ENCODE measurements at regions not wholly inside any gene's neighbourhood (a gene's known extent, or its start where the extent isn't known, plus 50 kb on each side); places are given as distances from the start of the nearest gene placed in this dataset.
A peak's percentile ranks its signal among the peaks of the same experiment; 100 is the strongest.

DNA sequence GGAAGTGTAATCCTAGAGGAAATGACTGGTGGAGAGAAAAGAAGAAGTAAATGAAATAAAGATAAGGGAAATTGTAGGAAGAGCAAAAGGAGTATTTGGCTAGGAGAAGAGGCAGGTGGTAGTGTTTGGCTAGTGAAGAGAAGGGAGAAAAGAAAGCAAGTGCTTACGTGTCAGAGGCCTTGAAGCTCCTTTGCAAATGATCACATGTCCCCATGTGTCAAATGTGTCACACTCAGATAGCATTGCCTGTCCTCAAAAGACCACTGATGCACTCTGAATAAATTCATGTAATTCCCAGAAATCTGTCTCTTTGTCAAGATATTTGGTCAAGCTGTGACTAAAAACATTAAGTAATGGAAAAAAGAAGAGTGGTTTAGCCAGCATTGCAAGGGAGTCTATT, 639.3 kb downstream of the TUSC7 start:
- TF ChIP-seq, protein P1, sequence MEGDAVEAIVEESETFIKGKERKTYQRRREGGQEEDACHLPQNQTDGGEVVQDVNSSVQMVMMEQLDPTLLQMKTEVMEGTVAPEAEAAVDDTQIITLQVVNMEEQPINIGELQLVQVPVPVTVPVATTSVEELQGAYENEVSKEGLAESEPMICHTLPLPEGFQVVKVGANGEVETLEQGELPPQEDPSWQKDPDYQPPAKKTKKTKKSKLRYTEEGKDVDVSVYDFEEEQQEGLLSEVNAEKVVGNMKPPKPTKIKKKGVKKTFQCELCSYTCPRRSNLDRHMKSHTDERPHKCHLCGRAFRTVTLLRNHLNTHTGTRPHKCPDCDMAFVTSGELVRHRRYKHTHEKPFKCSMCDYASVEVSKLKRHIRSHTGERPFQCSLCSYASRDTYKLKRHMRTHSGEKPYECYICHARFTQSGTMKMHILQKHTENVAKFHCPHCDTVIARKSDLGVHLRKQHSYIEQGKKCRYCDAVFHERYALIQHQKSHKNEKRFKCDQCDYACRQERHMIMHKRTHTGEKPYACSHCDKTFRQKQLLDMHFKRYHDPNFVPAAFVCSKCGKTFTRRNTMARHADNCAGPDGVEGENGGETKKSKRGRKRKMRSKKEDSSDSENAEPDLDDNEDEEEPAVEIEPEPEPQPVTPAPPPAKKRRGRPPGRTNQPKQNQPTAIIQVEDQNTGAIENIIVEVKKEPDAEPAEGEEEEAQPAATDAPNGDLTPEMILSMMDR (IDR thresholded peaks at IDR 0.05; ENCODE audit: insufficient read depth, low read depth, low read length) = no peak
- no peak for DNase-seq (ENCODE audit: low read depth)
- no peak overlapping the region for H3K4me3 ChIP-seq (ENCODE audit: low read depth, low read length)

DNA sequence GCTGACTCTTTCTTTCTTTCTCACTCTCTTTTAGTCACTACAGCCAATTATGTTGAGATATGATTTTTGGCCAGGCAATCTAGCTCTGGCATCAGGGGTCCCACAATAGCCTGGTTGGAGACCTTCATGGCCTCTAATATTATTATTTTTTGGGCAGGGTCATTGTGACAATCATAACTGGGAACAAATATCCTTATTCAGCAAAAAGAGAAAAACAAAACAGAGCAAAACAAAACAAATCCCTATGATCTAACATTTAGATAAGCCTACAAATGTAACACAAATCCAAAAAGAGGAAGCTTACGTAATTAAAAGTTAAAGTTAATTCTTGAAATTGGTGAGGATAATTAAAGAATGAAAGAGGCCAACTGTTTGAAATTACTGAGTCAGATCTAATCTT, 640.0 kb downstream of the TUSC7 start:
- DNase-seq (ENCODE audit: low read depth) = no peak
- TF ChIP-seq, protein P1 (IDR thresholded peaks at IDR 0.05; ENCODE audit: insufficient read depth, low read depth, low read length) = no peak
- no peak overlapping the region for H3K4me3 ChIP-seq (ENCODE audit: low read depth, low read length)

DNA sequence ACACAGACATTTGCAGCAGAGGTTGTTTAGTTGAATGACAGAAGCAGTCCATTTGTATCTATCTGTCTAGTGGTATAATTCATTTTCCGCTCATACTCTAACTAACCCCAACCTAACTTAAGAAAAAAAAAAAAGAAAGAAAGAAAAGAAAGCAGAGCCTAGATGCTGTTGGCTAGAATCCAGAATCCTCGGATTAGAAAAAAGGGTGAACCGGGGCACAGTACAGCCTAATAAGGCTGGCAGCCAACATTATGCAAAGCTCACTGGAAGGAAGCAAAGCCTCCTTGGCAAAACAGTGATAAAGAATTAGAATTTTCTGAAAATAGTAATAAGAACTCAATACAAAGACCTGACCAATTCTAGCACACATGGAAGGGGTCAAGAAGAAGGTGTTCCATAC, 640.8 kb downstream of the TUSC7 start:
- H3K4me3 ChIP-seq (ENCODE audit: low read depth, low read length) = no peak overlapping the region
- no peak for DNase-seq (ENCODE audit: low read depth)
- TF ChIP-seq, protein P1 (IDR thresholded peaks at IDR 0.05; ENCODE audit: insufficient read depth, low read depth, low read length) = no peak

DNA sequence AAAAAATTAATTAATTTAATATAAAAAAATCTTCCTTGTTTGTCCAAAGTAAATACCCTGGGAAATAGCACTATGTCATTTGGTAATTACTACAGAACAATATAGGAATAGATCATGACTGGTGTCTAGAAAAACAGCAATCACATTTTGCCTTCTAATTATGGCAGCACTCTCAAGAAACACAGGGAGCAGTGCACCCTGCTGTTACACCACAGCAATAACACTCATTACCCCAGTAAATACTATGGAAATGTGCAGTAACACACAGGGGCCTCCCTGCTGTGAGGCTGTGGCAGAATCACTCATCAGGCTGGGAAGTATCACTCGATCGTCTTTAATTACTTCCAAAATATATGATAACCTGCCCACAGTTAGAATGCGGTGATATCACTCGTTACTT, 646.0 kb downstream of the TUSC7 start:
- TF ChIP-seq, protein P1 (IDR thresholded peaks at IDR 0.05; ENCODE audit: insufficient read depth, low read depth, low read length) = peak; percentile 33
- no peak overlapping the region for H3K4me3 ChIP-seq (ENCODE audit: low read depth, low read length)
- DNase-seq (ENCODE audit: low read depth) = peak; percentile 7

DNA sequence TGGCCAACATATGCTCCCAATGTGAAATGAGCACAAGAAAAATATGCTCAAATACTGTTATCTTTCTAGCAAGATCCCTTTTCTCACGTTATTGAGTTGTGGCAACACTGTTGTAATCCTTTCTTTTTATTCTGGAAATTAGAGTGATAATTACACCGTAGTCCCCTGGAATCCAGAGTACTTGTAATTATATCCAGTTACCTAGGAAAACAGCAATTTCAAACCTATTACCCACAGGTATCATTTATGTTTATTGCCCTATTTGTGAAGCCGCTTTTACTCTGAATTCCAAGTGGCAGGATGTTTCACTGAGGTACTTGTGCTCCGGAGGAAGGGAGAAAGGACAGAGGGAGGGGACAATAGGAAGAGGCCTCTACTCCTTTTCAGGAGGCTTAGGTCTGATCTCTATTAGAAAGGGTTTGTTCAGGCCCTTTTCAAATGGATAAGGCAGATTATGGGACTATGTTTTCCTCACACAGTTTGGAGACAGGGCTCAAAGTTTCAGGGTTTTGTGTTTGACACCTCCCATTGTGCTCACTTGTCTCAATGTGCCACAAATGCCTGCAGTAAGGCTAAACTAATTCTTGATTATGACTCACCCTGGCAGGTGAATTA, 646.6 kb downstream of the TUSC7 start:
- H3K4me3 ChIP-seq (ENCODE audit: low read depth, low read length) = no peak overlapping the region
- DNase-seq (ENCODE audit: low read depth) = no peak
- TF ChIP-seq, protein P1 (IDR thresholded peaks at IDR 0.05; ENCODE audit: insufficient read depth, low read depth, low read length) = no peak

DNA sequence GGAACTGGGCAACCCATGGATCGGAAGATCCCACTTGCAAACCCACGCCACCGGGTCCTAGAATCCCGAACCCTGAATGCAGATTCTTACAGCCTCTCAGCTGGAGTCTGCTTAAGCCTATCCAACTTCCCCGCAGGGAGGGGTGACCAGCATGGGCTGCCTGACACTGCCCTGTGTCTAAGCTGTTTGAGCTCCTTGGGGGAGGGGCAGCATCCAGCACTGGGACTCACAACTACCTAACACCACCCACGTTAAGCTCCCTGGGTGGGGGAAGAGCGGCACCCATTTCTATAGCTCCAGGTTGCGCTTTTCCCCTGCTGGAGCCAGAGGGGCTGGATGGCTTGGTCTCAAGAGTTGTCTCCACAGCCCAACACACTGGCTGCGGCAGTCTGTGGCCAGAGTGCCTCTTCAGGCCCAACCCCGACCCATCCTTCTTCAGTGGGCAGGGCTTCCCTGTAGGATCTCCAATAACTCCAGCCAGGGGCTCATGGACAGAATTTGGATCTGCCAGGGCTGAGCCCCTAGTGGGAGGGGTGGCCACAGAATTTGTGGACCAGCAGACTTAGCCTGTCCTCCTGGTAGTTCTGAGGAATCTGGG, 649.2 kb downstream of the TUSC7 start:
- no peak overlapping the region for H3K4me3 ChIP-seq (ENCODE audit: low read depth, low read length)
- no peak for DNase-seq (ENCODE audit: low read depth)
- TF ChIP-seq, protein P1 (IDR thresholded peaks at IDR 0.05; ENCODE audit: insufficient read depth, low read depth, low read length) = no peak

DNA sequence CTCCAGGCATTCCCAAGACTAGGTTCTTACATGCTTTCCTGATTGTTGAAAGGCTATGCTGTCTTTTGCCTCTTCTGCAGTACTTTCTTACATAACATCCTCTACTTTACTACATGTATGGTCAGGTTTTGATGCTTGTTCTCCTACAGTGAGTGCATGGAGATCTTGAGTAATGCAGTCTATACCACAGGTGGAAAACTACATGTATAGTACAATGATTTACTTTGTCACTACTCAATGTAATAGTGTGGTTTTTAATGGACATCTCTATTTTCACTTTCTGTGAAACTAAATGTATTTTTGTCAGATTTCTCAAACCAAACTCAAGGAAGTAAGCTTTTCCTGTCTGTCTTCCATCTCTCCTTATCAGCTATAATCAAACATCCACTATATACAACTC, 657.0 kb downstream of the TUSC7 start:
- DNase-seq (ENCODE audit: low read depth) = no peak
- TF ChIP-seq, protein P1 (IDR thresholded peaks at IDR 0.05; ENCODE audit: insufficient read depth, low read depth, low read length) = no peak
- no peak overlapping the region for H3K4me3 ChIP-seq (ENCODE audit: low read depth, low read length)
